GM12878 (cell line): ENCODE measurements at regions not wholly inside any gene's neighbourhood (a gene's known extent, or its start where the extent isn't known, plus 50 kb on each side); places are given as distances from the start of the nearest gene placed in this dataset.

Source experiments
- ATAC-seq: fragments of 200-7000 bp; cut with Tn5 transposase; 3 replicates; pipeline ENCODE4 v1.9.1; 2020; ENCODE audit warnings: mild to moderate bottlenecking, moderate library complexity
- BruUV-seq: library from RNA; stranded (reverse); fragments of 400-500 nt; replicated peaks from 2 replicates; lab custom pipeline; 2021; lab: Mats Ljungman, UMichigan
- CTCF ChIA-PET: fragments of 300-600 bp; sonication (Branson Sonifier 250); formaldehyde crosslinking; extraction: SDS; loops from one replicate; lab custom pipeline; 2021; ENCODE audit warnings: inconsistent platforms; lab: Yijun Ruan, JAX
- POLR2A ChIA-PET: fragments of 350-600 bp; formaldehyde crosslinking; extraction: SDS; loops from one replicate; lab custom pipeline; 2021; ENCODE audit warnings: inconsistent platforms; lab: Charles Lee
- RAD21 ChIA-PET: fragments of 300-600 bp; sonication (Branson Sonifier 250); formaldehyde crosslinking; loops from one replicate; lab custom pipeline; 2023; ENCODE audit warnings: antibody characterized with exemption; ENCODE audit not compliant: unreplicated experiment; lab: Charles Lee
- SMC1A ChIA-PET: fragments of 300-600 bp; sonication (Branson Sonifier 250); formaldehyde crosslinking; loops from one replicate; lab custom pipeline; 2023; ENCODE audit not compliant: unreplicated experiment, uncharacterized antibody; lab: Charles Lee
- DNase-seq: peaks from one replicate; pipeline ENCODE4 v3.0.0-alpha.2; 2011; ENCODE audit warnings: low read depth, low spot score
- FAIRE-seq: peaks from 3 replicates; lab custom pipeline; 2011; peaks lifted over from hg19 to GRCh38; lab: Jason Lieb, UNC
- H2AFZ ChIP-seq: 2 replicates; pipeline ENCODE4 v1.6.0; 2011; ENCODE audit warnings: low read depth, low read length, control low read depth; ENCODE audit not compliant: control insufficient read depth
- H3K27ac ChIP-seq: 2 replicates; pipeline ENCODE4 v1.5.1; 2011; ENCODE audit warnings: control low read depth; ENCODE audit not compliant: control insufficient read depth, insufficient read depth
- H3K27me3 ChIP-seq, 2 experiments: replicated peaks in 1 of 2; 2 replicates each; pipeline versions ENCODE4 v1.6.0 to v1.6.1; 2011; ENCODE audit warnings: low read length in 1 of 2; ENCODE audit not compliant: control insufficient read depth in 2 of 2, insufficient read depth in 2 of 2
- H3K36me3 ChIP-seq, 2 experiments: 2 replicates each; pipeline ENCODE4 v1.5.1; 2011; ENCODE audit warnings: low read length in 1 of 2; ENCODE audit not compliant: control insufficient read depth in 2 of 2, insufficient read depth in 2 of 2
- H3K4me1 ChIP-seq: 2 replicates; pipeline ENCODE4 v1.6.1; 2011; ENCODE audit warnings: mild to moderate bottlenecking, low read length, moderate library complexity, mixed read lengths; ENCODE audit not compliant: control insufficient read depth, insufficient read depth
- H3K4me2 ChIP-seq: 2 replicates; pipeline ENCODE4 v1.6.0; 2011; ENCODE audit warnings: control low read depth; ENCODE audit not compliant: control insufficient read depth, insufficient read depth
- H3K4me3 ChIP-seq: fragments of 200-600 bp; sonication (generic); 2 replicates; pipeline ENCODE4 v1.5.1; 2016
- H3K79me2 ChIP-seq: 2 replicates; pipeline ENCODE4 v1.6.0; 2011; ENCODE audit warnings: low read length; ENCODE audit not compliant: control insufficient read depth, insufficient read depth
- H3K9ac ChIP-seq: 2 replicates; pipeline ENCODE4 v1.8.0; 2011; ENCODE audit warnings: low read length, control low read depth, mixed read lengths; ENCODE audit not compliant: control insufficient read depth, insufficient read depth
- H3K9me3 ChIP-seq: replicated peaks from 3 replicates; pipeline ENCODE4 v1.5.1; 2011; ENCODE audit warnings: mild to moderate bottlenecking, low read length; ENCODE audit not compliant: control insufficient read depth, insufficient read depth
- H4K20me1 ChIP-seq: 2 replicates; pipeline ENCODE4 v1.6.0; 2011; ENCODE audit not compliant: control insufficient read depth, insufficient read depth
- ASH2L ChIP-seq: fragments of 300-600, 200-600 bp; sonication (generic); IDR thresholded peaks from 2 replicates; pipeline ENCODE4 v1.6.1; 2017; ENCODE audit warnings: low read depth, mild to moderate bottlenecking, borderline replicate concordance
- CBX3 ChIP-seq: fragments of 200-600 bp; sonication (generic); IDR thresholded peaks from 2 replicates; pipeline ENCODE4 v1.6.1; 2016; ENCODE audit warnings: low read depth, borderline replicate concordance
- CREM ChIP-seq: IDR thresholded peaks from 2 replicates; pipeline ENCODE4 v1.6.1; 2014; ENCODE audit warnings: antibody characterized with exemption, low read depth
- HCFC1 ChIP-seq: fragments of 150-350 bp; IDR thresholded peaks from 2 replicates; pipeline ENCODE4 v1.6.1; 2014; ENCODE audit warnings: low read length
- KAT2A ChIP-seq: conservative IDR thresholded peaks from 2 replicates; pipeline ENCODE4 v1.6.1; 2011; ENCODE audit warnings: low read depth, low read length; ENCODE audit not compliant: control insufficient read depth
- MEF2A ChIP-seq: IDR thresholded peaks from 2 replicates; pipeline ENCODE4 v1.6.1; 2011; ENCODE audit warnings: low read depth, mild to moderate bottlenecking, low read length, moderate library complexity; ENCODE audit not compliant: insufficient read depth
- MTA3 ChIP-seq: IDR thresholded peaks from 2 replicates; pipeline ENCODE4 v1.6.1; 2012; ENCODE audit warnings: low read length, inconsistent platforms, borderline replicate concordance
- MXI1 ChIP-seq: fragments of 150-350 bp; IDR thresholded peaks from 2 replicates; pipeline ENCODE4 v1.6.1; 2011; ENCODE audit warnings: low read depth, mild to moderate bottlenecking, inconsistent platforms, low read length, improper control_type of control experiment
- SIN3A ChIP-seq: IDR thresholded peaks from 2 replicates; pipeline ENCODE4 v1.6.1; 2012; ENCODE audit warnings: low read depth, low read length, improper control_type of control experiment
- SREBF1 ChIP-seq: IDR thresholded peaks from 2 replicates; pipeline ENCODE4 v1.6.1; 2012; ENCODE audit warnings: mild to moderate bottlenecking, low read length
- SREBF2 ChIP-seq: IDR thresholded peaks from 2 replicates; pipeline ENCODE4 v1.6.1; 2012; ENCODE audit warnings: mild to moderate bottlenecking, low read length
- STAT1 ChIP-seq: fragments of 450-650 bp; conservative IDR thresholded peaks from 2 replicates; pipeline ENCODE4 v1.6.1; 2014; ENCODE audit warnings: antibody characterized with exemption, mild to moderate bottlenecking
- TCF3 ChIP-seq: IDR thresholded peaks from 2 replicates; pipeline ENCODE4 v1.6.1; 2012; ENCODE audit warnings: low read depth, mild to moderate bottlenecking, low read length, borderline replicate concordance; ENCODE audit not compliant: insufficient read depth
- ZNF592 ChIP-seq: fragments of 450-650 bp; IDR thresholded peaks from 2 replicates; pipeline ENCODE4 v1.6.1; 2017; ENCODE audit warnings: mild to moderate bottlenecking, moderate library complexity
- WGBS: methylation state at CpG from one replicate; pipeline ENCODE4 v1.1.6; 2016; ENCODE audit warnings: low lambda C conversion rate; ENCODE audit not compliant: insufficient replicate concordance, insufficient coverage; ENCODE audit errors: missing lambda C conversion rate; 5-methylcytosine and 5-hydroxymethylcytosine counted together
- in situ Hi-C: fragments of 300-500 bp; cut with MboI; formaldehyde crosslinking; loops from 9 replicates; pipeline ENCODE4 v1.14.3; 2018; ENCODE audit warnings: mixed read lengths
- intact Hi-C: fragments of 100-400 bp; cut with micrococcal nuclease; formaldehyde crosslinking; loops from one replicate; pipeline ENCODE4 v1.14.2; 2022; ENCODE audit not compliant: unreplicated experiment
- TF ChIP-seq, protein P1 (sequence below), 3 experiments: IDR thresholded peaks in 2 of 3; conservative IDR thresholded peaks in 1 of 3; 2 replicates each; pipeline ENCODE4 v1.5.1; 2011; ENCODE audit warnings: low read depth in 3 of 3, low read length in 3 of 3, mild to moderate bottlenecking in 3 of 3, control low read depth in 2 of 3, moderate library complexity in 2 of 3, inconsistent platforms in 1 of 3, mixed read lengths in 1 of 3; ENCODE audit not compliant: control insufficient read depth in 2 of 3, insufficient read depth in 1 of 3; ENCODE audit errors: extremely low read depth in 1 of 3

- ATAC-seq (no peak), DNase-seq (no peak), FAIRE-seq (no peak)
- Histone ChIP-seq H3K4me3 (no peak overlapping the region), H3K9ac (no peak overlapping the region), H3K4me1 (no peaks in the 10 kb centered on the region), H3K27me3 (no peaks in the 10 kb centered on the region), H3K9me3 (no peaks in the 10 kb centered on the region), H3K27ac (no peak overlapping the region), H2AFZ (no peak overlapping the region), H3K79me2 (no peaks in the 10 kb centered on the region), H4K20me1 (no peaks in the 10 kb centered on the region), H3K4me2 (no peak overlapping the region), H3K36me3 (no peaks in the 10 kb centered on the region)
- CTCF ChIA-PET, result no interaction called here
- in situ Hi-C loops (no loop called here), intact Hi-C loops (no loop called here)
- 71% methylated on average over 4 of the region's 4 CpGs for WGBS
- BruUV-seq, result no TSS peak
- RAD21 ChIA-PET, result no interaction called here
- SMC1A ChIA-PET, result no interaction called here
- POLR2A ChIA-PET, result no interaction called here
- no peak for TF ChIP-seq STAT1
- TF ChIP-seq SREBF2, result no peak
- TF ChIP-seq SREBF1, result no peak
- TF ChIP-seq MEF2A, result no peak
- TF ChIP-seq CREM, result no peak
- TF ChIP-seq KAT2A, result no peak
- TF ChIP-seq HCFC1, result no peak
- no peak for TF ChIP-seq MTA3
- no peak for TF ChIP-seq CBX3
- no peak for TF ChIP-seq TCF3
- TF ChIP-seq, protein P1, sequence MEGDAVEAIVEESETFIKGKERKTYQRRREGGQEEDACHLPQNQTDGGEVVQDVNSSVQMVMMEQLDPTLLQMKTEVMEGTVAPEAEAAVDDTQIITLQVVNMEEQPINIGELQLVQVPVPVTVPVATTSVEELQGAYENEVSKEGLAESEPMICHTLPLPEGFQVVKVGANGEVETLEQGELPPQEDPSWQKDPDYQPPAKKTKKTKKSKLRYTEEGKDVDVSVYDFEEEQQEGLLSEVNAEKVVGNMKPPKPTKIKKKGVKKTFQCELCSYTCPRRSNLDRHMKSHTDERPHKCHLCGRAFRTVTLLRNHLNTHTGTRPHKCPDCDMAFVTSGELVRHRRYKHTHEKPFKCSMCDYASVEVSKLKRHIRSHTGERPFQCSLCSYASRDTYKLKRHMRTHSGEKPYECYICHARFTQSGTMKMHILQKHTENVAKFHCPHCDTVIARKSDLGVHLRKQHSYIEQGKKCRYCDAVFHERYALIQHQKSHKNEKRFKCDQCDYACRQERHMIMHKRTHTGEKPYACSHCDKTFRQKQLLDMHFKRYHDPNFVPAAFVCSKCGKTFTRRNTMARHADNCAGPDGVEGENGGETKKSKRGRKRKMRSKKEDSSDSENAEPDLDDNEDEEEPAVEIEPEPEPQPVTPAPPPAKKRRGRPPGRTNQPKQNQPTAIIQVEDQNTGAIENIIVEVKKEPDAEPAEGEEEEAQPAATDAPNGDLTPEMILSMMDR (IDR thresholded peaks at IDR 0.05 in 2 of 3, conservative IDR thresholded peaks at IDR 0.05 in 1 of 3; ENCODE audit: control insufficient read depth in 2 of 3, extremely low read depth in 1 of 3, insufficient read depth in 1 of 3, low read depth in 3 of 3, low read length in 3 of 3), result no peak
- no peak for TF ChIP-seq SIN3A
- no peak for TF ChIP-seq ASH2L
- TF ChIP-seq MXI1, result no peak
- TF ChIP-seq ZNF592, result no peak
- TF ChIP-seq, all 136 proteins: peak for 0
Observed at GRCh38 chr12:89252284-89252683, 100.0 kb downstream of the DUSP6 start.
